ENCODE measurements at regions not wholly inside any gene's neighbourhood (a gene's known extent, or its start where the extent isn't known, plus 50 kb on each side); places are given as distances from the start of the nearest gene placed in this dataset.
"Not testable (repeated sequence)": the region's sequence is repeated elsewhere in the genome, so short reads cannot be mapped to it uniquely, and the experiment has no call there.

DNA sequence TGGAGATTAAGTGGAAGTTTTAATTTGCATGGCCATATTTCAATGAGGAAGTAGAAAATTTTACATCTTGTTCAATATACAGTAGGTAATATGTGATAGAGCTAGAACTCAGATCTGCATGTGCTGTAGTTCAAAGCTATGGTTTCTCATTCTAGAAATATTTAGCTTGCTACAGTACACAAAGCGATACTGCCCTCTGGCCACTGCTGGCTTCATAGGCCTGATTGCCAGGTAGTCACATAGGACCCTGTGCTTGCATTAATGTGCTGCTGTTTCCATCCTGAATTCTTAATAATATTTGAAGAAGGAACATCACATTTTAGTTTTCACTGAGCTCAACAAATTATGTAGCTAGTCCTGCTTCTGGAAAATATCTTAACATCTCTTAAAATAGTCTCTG lies 87.0 kb downstream of the PLSCR2 start:
- Mint-ChIP-seq H3K4me1 (no peaks in the 10 kb centered on the region), H3K4me3 (no peak overlapping the region), H3K27ac (no peak overlapping the region), H3K27me3 (peaks cover 5% of the 10 kb centered on the region), H3K36me3 (ENCODE audit: low read depth) (no peaks in the 10 kb centered on the region), H3K9me3 (no peaks in the 10 kb centered on the region)
- no peak for DNase-seq
- ChIA-PET POLR2A (no interaction called here), CTCF (no interaction called here)

DNA sequence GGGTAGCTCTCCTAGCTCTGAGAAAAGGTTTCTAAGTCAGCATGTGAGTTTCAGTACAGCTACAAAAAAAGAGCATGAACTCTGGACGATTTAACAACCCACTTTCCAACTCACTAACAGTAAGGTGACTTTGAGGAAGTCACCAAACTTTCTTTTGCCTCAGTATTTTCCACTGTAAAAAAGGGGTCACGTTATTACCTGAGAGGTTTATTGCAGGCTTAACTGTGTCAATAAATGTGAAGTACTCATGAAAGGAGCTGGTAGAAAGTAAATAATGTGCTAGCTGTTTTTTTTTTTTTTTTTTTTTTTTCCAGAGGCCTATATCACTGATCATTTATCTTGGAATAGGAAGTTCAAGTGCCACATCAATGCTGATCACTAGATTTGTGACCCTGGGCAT lies 89.3 kb downstream of the PLSCR2 start:
- ChIA-PET CTCF (no interaction called here), POLR2A (no interaction called here)

DNA sequence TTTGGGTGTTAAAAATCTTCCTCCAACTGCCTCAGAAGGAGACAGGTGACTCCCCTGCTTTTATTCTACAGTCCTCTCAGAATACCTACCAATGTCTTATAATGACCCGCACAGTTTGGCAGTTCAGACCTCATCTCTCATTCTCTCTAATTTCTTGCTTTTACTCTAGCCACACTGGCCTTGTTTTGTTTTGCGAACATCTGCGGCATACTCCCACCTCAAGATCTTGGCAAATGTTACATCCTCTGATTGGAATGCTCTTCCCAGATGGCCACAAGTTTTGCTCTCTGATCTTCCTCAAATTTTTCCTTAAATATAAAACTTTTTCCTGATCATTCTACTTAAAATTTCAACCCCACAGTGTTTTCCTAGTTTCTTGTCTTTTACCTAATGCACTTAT lies 94.1 kb downstream of the PLSCR2 start:
- Mint-ChIP-seq H3K27me3 (peaks cover 6% of the 10 kb centered on the region), H3K36me3 (ENCODE audit: low read depth) (no peaks in the 10 kb centered on the region), H3K4me1 (no peaks in the 10 kb centered on the region), H3K9me3 (no peaks in the 10 kb centered on the region), H3K4me3 (no peak overlapping the region), H3K27ac (no peak overlapping the region)
- DNase-seq, result no peak
- POLR2A ChIA-PET, result no interaction called here
- CTCF ChIA-PET, result no interaction called here

More for the DNA sequence above, 89.3 kb downstream of the PLSCR2 start:
- H3K4me3 Mint-ChIP-seq, result no peak overlapping the region
- no peak overlapping the region for H3K27ac Mint-ChIP-seq
- H3K4me1 Mint-ChIP-seq, result no peaks in the 10 kb centered on the region
- no peaks in the 10 kb centered on the region for H3K36me3 Mint-ChIP-seq (ENCODE audit: low read depth)
- no peak for DNase-seq
- H3K9me3 Mint-ChIP-seq, result no peaks in the 10 kb centered on the region
- H3K27me3 Mint-ChIP-seq, result peaks cover under 1% of the 10 kb centered on the region

DNA sequence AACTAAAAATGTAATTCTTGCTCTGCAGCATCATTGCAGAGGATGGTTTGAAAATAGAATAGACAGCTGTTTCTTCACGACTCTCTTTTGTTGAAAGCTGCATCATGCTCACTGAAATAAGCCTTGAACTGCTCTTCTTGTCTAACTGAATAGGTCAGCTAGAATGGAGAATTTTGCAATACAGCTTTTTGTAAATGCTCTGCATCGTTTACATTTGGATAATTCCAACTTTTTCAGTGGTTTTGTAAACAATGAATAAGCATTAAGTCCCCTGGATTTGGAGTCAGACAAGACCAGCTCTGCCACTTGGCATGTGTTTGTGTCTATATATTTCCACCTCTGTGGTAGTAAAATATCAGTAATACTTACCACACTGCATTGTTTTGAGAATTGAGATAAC lies 95.2 kb downstream of the PLSCR2 start:
- Mint-ChIP-seq H3K4me1 (no peaks in the 10 kb centered on the region), H3K27me3 (peaks cover 7% of the 10 kb centered on the region), H3K4me3 (no peak overlapping the region), H3K36me3 (ENCODE audit: low read depth) (no peaks in the 10 kb centered on the region), H3K27ac (no peak overlapping the region), H3K9me3 (no peaks in the 10 kb centered on the region)
- no peak for DNase-seq
- POLR2A ChIA-PET, result no interaction called here
- CTCF ChIA-PET, result interaction anchor here (0.8 kb wide), 1 partner anchor 20 kb away, joined by 6 read pairs; no protein-coding TSS in a partner anchor

DNA sequence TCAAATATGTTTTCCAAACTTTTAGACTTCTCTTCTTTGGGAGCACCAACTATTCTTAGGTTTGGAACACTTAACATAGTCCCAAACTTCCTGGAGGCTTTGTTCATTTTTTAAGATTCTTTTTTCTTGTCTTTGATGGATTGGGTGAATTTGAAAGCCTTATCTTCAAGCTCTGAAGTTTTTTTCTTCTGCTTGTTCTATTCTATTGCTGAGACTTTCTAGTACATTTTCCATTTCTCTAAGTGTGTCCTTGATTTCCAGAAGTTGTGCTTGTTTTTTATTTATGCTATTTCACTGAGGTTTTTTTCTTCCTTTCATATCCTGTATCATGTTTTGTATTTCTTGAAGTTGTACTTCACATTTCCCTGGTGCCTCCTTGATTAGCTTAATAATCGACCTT lies 97.5 kb downstream of the PLSCR2 start:
- POLR2A ChIA-PET, result no interaction called here

DNA sequence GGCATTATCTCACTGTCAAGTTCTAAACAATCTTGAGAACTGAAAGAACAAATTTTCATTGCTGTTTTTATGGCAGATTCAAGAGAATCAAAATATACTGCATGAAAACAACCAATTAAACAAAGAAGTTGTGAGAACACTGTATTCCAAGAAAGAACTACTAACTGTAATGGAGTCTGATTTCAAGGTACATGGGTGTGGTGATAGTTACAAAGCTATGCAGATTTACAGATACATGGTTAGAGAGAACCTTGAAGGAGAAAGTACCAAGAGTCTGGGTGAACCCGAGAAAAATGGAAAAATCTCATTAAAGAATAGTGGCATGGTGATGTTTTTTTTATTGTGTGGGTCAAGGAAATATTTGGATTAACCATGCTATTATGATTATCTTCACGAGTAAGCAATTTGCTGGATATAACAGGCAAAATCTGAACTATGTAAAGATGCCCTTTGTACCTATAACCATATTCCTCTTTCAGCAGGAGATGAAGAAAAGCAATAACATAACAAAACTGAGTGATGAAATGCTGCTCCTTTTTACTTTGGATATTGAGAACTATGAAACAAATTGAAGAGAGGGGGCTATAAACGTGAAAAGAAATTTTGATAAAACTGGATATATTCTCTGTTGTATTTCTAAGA lies 100.4 kb downstream of the PLSCR2 start:
- no peak overlapping the region for H3K4me3 Mint-ChIP-seq
- no peaks in the 10 kb centered on the region for H3K4me1 Mint-ChIP-seq
- no peaks in the 10 kb centered on the region for H3K9me3 Mint-ChIP-seq
- H3K27me3 Mint-ChIP-seq, result peaks cover 7% of the 10 kb centered on the region
- ChIA-PET CTCF (no interaction called here), POLR2A (no interaction called here)
- no peak for DNase-seq
- H3K36me3 Mint-ChIP-seq (ENCODE audit: low read depth), result no peaks in the 10 kb centered on the region
- no peak overlapping the region for H3K27ac Mint-ChIP-seq

More for the DNA sequence above, 97.5 kb downstream of the PLSCR2 start:
- Mint-ChIP-seq H3K27me3 (peaks cover 7% of the 10 kb centered on the region), H3K9me3 (no peaks in the 10 kb centered on the region), H3K36me3 (ENCODE audit: low read depth) (no peaks in the 10 kb centered on the region), H3K4me1 (no peaks in the 10 kb centered on the region), H3K4me3 (no peak overlapping the region), H3K27ac (no peak overlapping the region)
- no peak for DNase-seq
- CTCF ChIA-PET, result no interaction called here

DNA sequence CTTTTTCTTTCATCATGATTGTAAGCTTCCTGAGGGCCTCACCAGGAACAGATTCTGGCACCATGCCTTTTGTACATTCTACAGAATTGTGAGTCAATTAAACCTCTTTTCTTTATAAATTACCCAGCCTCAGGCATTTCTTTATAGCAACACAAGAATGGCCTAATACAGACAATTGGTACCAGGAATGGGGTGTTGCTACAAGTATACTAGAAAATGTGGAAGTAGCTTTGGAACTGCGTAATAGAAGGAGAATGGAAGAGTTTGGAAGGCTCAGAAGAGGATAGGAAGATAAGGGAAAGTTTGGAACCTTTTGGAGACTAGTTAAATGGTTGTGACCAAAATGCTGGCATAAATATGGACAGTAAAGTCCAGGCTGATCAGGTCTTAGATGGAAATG lies 108.9 kb upstream of the PLSCR4 start:
- Mint-ChIP-seq H3K27me3 (no peaks in the 10 kb centered on the region), H3K4me1 (no peaks in the 10 kb centered on the region), H3K4me3 (no peak overlapping the region), H3K36me3 (ENCODE audit: low read depth) (no peaks in the 10 kb centered on the region), H3K27ac (no peak overlapping the region), H3K9me3 (peaks cover 8% of the 10 kb centered on the region)
- DNase-seq, result no peak
- ChIA-PET CTCF (no interaction called here), POLR2A (no interaction called here)

DNA sequence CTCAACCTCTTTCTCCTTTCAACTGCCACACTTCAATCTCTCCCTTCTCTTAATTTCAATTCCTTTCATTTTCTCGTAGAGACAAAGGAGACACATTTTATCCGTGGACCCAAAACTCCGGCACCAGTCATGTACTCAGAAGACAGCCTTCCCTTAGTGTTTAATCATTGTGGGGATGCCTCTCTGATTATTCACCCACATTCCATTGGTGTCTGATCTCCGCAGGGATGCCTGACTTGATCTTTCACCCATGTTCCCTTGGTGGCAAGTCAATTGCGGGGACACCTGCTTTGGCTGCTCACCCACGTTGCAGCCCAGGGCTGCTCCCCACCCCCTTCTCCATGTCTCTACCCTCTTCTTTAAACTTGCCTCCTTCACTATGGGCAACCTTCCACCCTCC lies 103.5 kb upstream of the PLSCR4 start:
- DNase-seq; POLR2A ChIA-PET; H3K27me3 Mint-ChIP-seq; CTCF ChIA-PET; H3K36me3 Mint-ChIP-seq (ENCODE audit: low read depth); H3K4me3 Mint-ChIP-seq; H3K4me1 Mint-ChIP-seq; H3K27ac Mint-ChIP-seq; H3K9me3 Mint-ChIP-seq: not testable (repeated sequence)

DNA sequence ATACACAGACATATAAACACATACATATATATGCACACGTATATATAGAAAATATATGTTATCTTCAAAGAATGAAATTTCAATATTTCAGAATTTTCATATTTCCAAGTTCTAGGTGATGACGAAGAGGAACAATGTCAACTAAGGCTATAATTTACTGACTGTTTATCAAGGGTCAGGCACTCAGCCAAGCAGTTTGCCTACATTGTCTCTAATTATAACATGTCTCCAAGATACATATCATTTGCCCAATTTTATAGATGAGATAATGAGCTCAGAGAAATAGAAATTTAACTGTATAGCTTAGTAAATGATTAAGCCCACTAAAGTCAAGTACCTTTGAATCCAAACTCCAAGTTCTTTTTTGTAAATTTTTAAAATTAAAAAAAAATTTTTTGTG lies 99.9 kb upstream of the PLSCR4 start:
- no peak overlapping the region for H3K27ac Mint-ChIP-seq
- ChIA-PET CTCF (no interaction called here), POLR2A (no interaction called here)
- no peaks in the 10 kb centered on the region for H3K4me1 Mint-ChIP-seq
- no peaks in the 10 kb centered on the region for H3K36me3 Mint-ChIP-seq (ENCODE audit: low read depth)
- H3K27me3 Mint-ChIP-seq, result no peaks in the 10 kb centered on the region
- H3K9me3 Mint-ChIP-seq, result no peaks in the 10 kb centered on the region
- no peak overlapping the region for H3K4me3 Mint-ChIP-seq
- no peak for DNase-seq

DNA sequence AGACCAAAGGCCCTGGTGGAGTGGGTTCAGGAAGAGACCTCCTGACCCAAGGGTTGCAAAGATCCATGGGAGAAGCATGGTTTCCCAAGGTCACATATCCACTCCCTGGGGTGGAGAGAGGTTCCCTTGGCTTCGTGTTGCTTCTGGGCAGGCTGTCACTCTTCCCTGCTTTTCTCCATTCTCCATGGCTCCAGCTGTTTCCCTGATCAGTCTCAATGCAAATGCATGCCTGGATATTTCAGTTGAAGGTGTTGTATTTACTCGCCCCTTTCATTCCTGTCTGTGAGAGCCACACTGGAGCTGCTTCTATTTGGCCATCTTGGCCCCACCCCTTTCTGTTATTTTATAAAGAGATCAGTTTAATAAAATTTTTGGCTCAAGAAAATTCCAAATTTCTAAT lies 95.0 kb upstream of the PLSCR4 start:
- POLR2A ChIA-PET, result no interaction called here
- Mint-ChIP-seq H3K9me3 (no peaks in the 10 kb centered on the region), H3K36me3 (ENCODE audit: low read depth) (no peaks in the 10 kb centered on the region), H3K27me3 (no peaks in the 10 kb centered on the region), H3K4me3 (no peak overlapping the region), H3K4me1 (no peaks in the 10 kb centered on the region), H3K27ac (no peak overlapping the region)
- no peak for DNase-seq
- CTCF ChIA-PET, result interaction anchor here (0.6 kb wide), 1 partner anchor 295 kb away, joined by 3 read pairs; no protein-coding TSS in a partner anchor

DNA sequence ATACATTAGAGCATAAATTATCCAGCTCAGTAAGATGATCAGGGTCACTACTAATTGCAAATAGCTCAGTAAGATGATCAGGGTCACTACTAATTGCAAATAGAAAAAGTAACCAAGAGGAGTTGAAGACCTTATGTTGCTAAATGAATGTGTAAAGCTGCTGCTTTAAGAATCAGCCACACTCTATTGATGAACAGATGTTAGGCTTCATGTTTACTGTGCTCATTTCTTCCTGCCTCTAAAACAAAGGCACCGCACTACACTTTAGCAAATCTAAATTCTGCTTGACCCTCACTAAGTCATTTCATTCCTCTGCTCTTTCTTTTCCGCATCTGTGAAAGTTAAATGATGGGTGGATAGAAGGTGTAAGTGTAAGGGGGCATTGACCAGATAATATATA lies 92.6 kb upstream of the PLSCR4 start:
- POLR2A ChIA-PET, result no interaction called here
- no peaks in the 10 kb centered on the region for H3K27me3 Mint-ChIP-seq
- no peak overlapping the region for H3K4me3 Mint-ChIP-seq
- no peak overlapping the region for H3K27ac Mint-ChIP-seq
- no peaks in the 10 kb centered on the region for H3K4me1 Mint-ChIP-seq
- H3K36me3 Mint-ChIP-seq (ENCODE audit: low read depth), result no peaks in the 10 kb centered on the region
- DNase-seq, result no peak
- CTCF ChIA-PET, result no interaction called here
- H3K9me3 Mint-ChIP-seq, result no peaks in the 10 kb centered on the region

DNA sequence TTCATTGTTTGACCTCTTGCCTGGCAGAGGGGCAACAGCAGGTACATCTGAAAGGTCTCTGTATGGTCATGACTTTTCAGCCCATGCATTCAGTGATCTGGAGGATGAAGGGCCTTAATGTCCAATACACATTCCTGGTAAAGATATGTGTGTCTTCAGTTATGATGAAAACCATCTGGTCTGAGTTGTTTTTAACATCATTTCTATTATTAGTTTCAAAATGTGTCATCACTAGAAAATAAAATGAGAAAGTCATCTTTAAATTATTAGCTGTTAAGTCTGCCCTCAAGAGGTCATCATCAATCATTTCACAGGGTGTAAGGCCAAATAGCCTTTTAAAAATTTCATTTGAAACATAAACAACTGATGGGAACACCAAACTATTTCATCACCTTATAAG lies 92.1 kb upstream of the PLSCR4 start:
- Mint-ChIP-seq H3K27me3 (no peaks in the 10 kb centered on the region), H3K4me1 (no peaks in the 10 kb centered on the region), H3K36me3 (ENCODE audit: low read depth) (no peaks in the 10 kb centered on the region), H3K9me3 (no peaks in the 10 kb centered on the region), H3K4me3 (no peak overlapping the region), H3K27ac (no peak overlapping the region)
- CTCF ChIA-PET, result no interaction called here
- DNase-seq, result no peak
- POLR2A ChIA-PET, result no interaction called here

DNA sequence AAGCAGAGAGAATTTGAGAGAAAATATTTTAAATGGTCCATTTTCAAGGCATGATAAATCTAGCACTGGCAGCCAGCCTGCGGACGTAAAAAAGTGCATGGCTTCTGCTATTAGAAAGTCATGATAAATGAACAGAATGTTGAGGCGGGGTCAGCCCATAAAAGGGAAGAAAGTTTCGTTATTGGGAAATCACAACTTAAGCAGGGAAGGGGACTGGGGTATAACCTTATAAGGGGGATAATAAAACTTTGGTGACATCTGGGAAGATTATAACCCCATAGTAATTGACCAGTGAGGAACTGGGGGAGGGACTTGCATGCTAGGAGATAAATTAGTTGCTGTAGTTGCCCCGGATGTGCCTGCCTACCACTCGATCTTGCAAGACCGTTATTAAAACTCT lies 88.4 kb upstream of the PLSCR4 start:
- Mint-ChIP-seq H3K4me3 (no peak overlapping the region), H3K27me3 (no peaks in the 10 kb centered on the region), H3K9me3 (no peaks in the 10 kb centered on the region), H3K27ac (no peak overlapping the region), H3K36me3 (ENCODE audit: low read depth) (no peaks in the 10 kb centered on the region), H3K4me1 (no peaks in the 10 kb centered on the region)
- POLR2A ChIA-PET, result no interaction called here
- no peak for DNase-seq
- CTCF ChIA-PET, result no interaction called here

DNA sequence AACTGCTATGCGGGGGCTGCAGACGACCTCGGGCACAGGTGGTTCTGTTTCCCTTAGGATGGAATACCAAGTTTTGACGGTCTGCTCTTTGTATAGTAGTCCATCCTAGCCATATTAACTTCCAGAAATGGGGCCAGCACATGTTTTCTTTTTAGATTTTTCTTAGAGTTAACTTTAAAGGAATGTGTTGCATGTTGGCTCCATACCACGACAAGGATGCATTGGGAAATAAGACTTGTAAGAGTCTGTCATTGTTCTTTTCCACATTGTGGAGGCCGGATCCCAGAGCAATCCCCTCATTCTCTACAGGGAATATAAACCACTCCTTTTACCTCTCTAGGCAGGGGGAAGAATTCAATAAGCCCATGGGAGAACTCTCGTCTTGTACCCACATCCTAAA lies 87.1 kb upstream of the PLSCR4 start:
- POLR2A ChIA-PET, result no interaction called here
- Mint-ChIP-seq H3K9me3 (no peaks in the 10 kb centered on the region), H3K4me3 (no peak overlapping the region), H3K36me3 (ENCODE audit: low read depth) (no peaks in the 10 kb centered on the region), H3K27ac (no peak overlapping the region), H3K4me1 (no peaks in the 10 kb centered on the region), H3K27me3 (no peaks in the 10 kb centered on the region)
- DNase-seq, result no peak
- CTCF ChIA-PET, result no interaction called here

Measured in activated CD4-positive, alpha-beta T cell treated with anti-CD3 and anti-CD28 coated beads, Interleukin-2, amount 10 ng/mL, durations not matched to agents 7 days and 5 days (primary cell).